ENCODE measurements at regions not wholly inside any gene's neighbourhood (a gene's known extent, or its start where the extent isn't known, plus 50 kb on each side); places are given as distances from the start of the nearest gene placed in this dataset.

DNA sequence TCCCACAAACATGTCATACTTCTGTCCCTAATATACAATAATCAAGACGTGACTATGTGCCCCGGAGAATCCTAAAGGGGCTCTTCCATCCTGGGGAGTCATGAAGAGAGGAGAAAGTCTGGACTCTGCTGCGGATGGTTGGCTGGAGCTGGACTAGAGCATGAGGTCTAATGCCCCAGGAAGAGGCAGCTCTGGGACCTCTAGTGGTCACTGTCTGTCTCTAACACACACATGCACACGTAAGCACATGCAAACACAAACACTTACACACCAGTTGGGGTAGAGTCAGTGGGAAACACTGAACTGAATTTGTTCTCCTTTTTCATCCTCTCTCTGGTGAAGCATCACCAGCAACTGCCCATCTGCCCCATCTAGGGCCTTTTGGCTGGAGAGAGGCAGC lies 271.6 kb downstream of the TDRD15 start:
- TF ChIP-seq CTCF (conservative IDR thresholded peaks at IDR 0.05) (peak; percentile 62), ZFX (IDR thresholded peaks at IDR 0.05) (no peak)

Measured in C4-2B (cell line).